ENCODE measurements at regions not wholly inside any gene's neighbourhood (a gene's known extent, or its start where the extent isn't known, plus 50 kb on each side); places are given as distances from the start of the nearest gene placed in this dataset.
"Not testable (repeated sequence)": the region's sequence is repeated elsewhere in the genome, so short reads cannot be mapped to it uniquely, and the experiment has no call there.

GRCh38 chr9:40174035-40174434 lies 818.6 kb downstream of the SPATA31A1 start:
- H3K27ac Mint-ChIP-seq (ENCODE audit: low read depth, unreplicated experiment); H3K9me3 Mint-ChIP-seq (ENCODE audit: unreplicated experiment); intact Hi-C loops (cut with micrococcal nuclease); H3K27me3 Mint-ChIP-seq (ENCODE audit: insufficient read depth, unreplicated experiment); DNase-seq (ENCODE audit: unreplicated experiment); H3K4me1 Mint-ChIP-seq (ENCODE audit: insufficient read depth, unreplicated experiment); CTCF ChIA-PET; H3K36me3 Mint-ChIP-seq (ENCODE audit: insufficient read depth, unreplicated experiment); BruUV-seq (replicated peaks); H3K4me3 Mint-ChIP-seq (ENCODE audit: unreplicated experiment); POLR2A ChIA-PET: not testable (repeated sequence)

- intact Hi-C loops (cut with micrococcal nuclease); H3K9me3 Mint-ChIP-seq (ENCODE audit: unreplicated experiment); H3K27ac Mint-ChIP-seq (ENCODE audit: low read depth, unreplicated experiment); H3K4me3 Mint-ChIP-seq (ENCODE audit: unreplicated experiment); H3K36me3 Mint-ChIP-seq (ENCODE audit: insufficient read depth, unreplicated experiment); DNase-seq (ENCODE audit: unreplicated experiment); BruUV-seq (replicated peaks); POLR2A ChIA-PET; H3K27me3 Mint-ChIP-seq (ENCODE audit: insufficient read depth, unreplicated experiment); H3K4me1 Mint-ChIP-seq (ENCODE audit: insufficient read depth, unreplicated experiment); CTCF ChIA-PET: not testable (repeated sequence)
Measured at GRCh38 chr9:40177403-40177802, 821.9 kb downstream of the SPATA31A1 start.

GRCh38 chr9:40191403-40191802 lies 835.9 kb downstream of the SPATA31A1 start:
- BruUV-seq (replicated peaks); H3K4me1 Mint-ChIP-seq (ENCODE audit: insufficient read depth, unreplicated experiment); H3K27me3 Mint-ChIP-seq (ENCODE audit: insufficient read depth, unreplicated experiment); POLR2A ChIA-PET; DNase-seq (ENCODE audit: unreplicated experiment); H3K36me3 Mint-ChIP-seq (ENCODE audit: insufficient read depth, unreplicated experiment); intact Hi-C loops (cut with micrococcal nuclease); CTCF ChIA-PET; H3K4me3 Mint-ChIP-seq (ENCODE audit: unreplicated experiment); H3K9me3 Mint-ChIP-seq (ENCODE audit: unreplicated experiment); H3K27ac Mint-ChIP-seq (ENCODE audit: low read depth, unreplicated experiment): not testable (repeated sequence)

- H3K27me3 Mint-ChIP-seq (ENCODE audit: insufficient read depth, unreplicated experiment); POLR2A ChIA-PET; H3K9me3 Mint-ChIP-seq (ENCODE audit: unreplicated experiment); H3K4me1 Mint-ChIP-seq (ENCODE audit: insufficient read depth, unreplicated experiment); BruUV-seq (replicated peaks); H3K4me3 Mint-ChIP-seq (ENCODE audit: unreplicated experiment); intact Hi-C loops (cut with micrococcal nuclease); CTCF ChIA-PET; H3K27ac Mint-ChIP-seq (ENCODE audit: low read depth, unreplicated experiment); H3K36me3 Mint-ChIP-seq (ENCODE audit: insufficient read depth, unreplicated experiment); DNase-seq (ENCODE audit: unreplicated experiment): not testable (repeated sequence)
Measured at GRCh38 chr9:40192162-40192561, 836.7 kb downstream of the SPATA31A1 start.

GRCh38 chr9:40196165-40196714 lies 840.8 kb downstream of the SPATA31A1 start:
- BruUV-seq (replicated peaks); H3K27ac Mint-ChIP-seq (ENCODE audit: low read depth, unreplicated experiment); H3K9me3 Mint-ChIP-seq (ENCODE audit: unreplicated experiment); H3K27me3 Mint-ChIP-seq (ENCODE audit: insufficient read depth, unreplicated experiment); intact Hi-C loops (cut with micrococcal nuclease); H3K4me1 Mint-ChIP-seq (ENCODE audit: insufficient read depth, unreplicated experiment); DNase-seq (ENCODE audit: unreplicated experiment); CTCF ChIA-PET; H3K36me3 Mint-ChIP-seq (ENCODE audit: insufficient read depth, unreplicated experiment); H3K4me3 Mint-ChIP-seq (ENCODE audit: unreplicated experiment); POLR2A ChIA-PET: not testable (repeated sequence)

- intact Hi-C loops (cut with micrococcal nuclease); H3K4me1 Mint-ChIP-seq (ENCODE audit: insufficient read depth, unreplicated experiment); DNase-seq (ENCODE audit: unreplicated experiment); H3K27ac Mint-ChIP-seq (ENCODE audit: low read depth, unreplicated experiment); H3K9me3 Mint-ChIP-seq (ENCODE audit: unreplicated experiment); H3K27me3 Mint-ChIP-seq (ENCODE audit: insufficient read depth, unreplicated experiment); POLR2A ChIA-PET; BruUV-seq (replicated peaks); CTCF ChIA-PET; H3K36me3 Mint-ChIP-seq (ENCODE audit: insufficient read depth, unreplicated experiment); H3K4me3 Mint-ChIP-seq (ENCODE audit: unreplicated experiment): not testable (repeated sequence)
Measured at GRCh38 chr9:40196803-40197202, 841.3 kb downstream of the SPATA31A1 start.

- CTCF ChIA-PET; H3K27ac Mint-ChIP-seq (ENCODE audit: low read depth, unreplicated experiment); DNase-seq (ENCODE audit: unreplicated experiment); BruUV-seq (replicated peaks); H3K4me1 Mint-ChIP-seq (ENCODE audit: insufficient read depth, unreplicated experiment); intact Hi-C loops (cut with micrococcal nuclease); H3K27me3 Mint-ChIP-seq (ENCODE audit: insufficient read depth, unreplicated experiment); POLR2A ChIA-PET; H3K36me3 Mint-ChIP-seq (ENCODE audit: insufficient read depth, unreplicated experiment); H3K9me3 Mint-ChIP-seq (ENCODE audit: unreplicated experiment); H3K4me3 Mint-ChIP-seq (ENCODE audit: unreplicated experiment): not testable (repeated sequence)
Measured at GRCh38 chr9:40221596-40222233, 866.2 kb downstream of the SPATA31A1 start.

Measured in MCF 10A (cell line).